GM19324 (cell line): ENCODE measurements at regions not wholly inside any gene's neighbourhood (a gene's known extent, or its start where the extent isn't known, plus 50 kb on each side); places are given as distances from the start of the nearest gene placed in this dataset.

Experiments used
- ATAC-seq: cut with Tn5 transposase; IDR thresholded peaks from one replicate; pipeline ENCODE4 v1.9.1; 2021; ENCODE audit warnings: mild to moderate bottlenecking, moderate library complexity; ENCODE audit not compliant: unreplicated experiment, low FRiP score

DNA sequence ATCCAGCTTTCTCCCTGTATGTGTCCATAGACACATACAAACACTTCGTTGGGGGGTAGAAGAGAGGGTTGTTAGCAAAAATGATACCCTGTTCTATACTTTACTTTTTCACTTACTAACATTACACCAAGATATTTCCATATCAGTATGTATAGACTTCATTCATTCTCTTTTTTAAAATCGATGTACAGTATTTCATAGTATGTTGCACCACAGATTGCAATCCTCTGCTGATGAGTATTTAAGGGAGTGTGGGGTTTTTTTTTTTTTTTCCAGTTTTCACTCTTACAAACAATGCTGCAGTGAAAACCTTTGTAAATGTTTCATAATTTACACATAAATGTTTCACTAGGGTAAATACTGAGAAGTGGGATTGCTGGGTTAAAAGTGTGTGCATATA is 402.3 kb downstream of the LRATD1 start:
- ATAC-seq, result no peak

- no peak for ATAC-seq
These were observed 406.1 kb downstream of the LRATD1 start for GRCh38 chr2:15038366-15039364.

DNA sequence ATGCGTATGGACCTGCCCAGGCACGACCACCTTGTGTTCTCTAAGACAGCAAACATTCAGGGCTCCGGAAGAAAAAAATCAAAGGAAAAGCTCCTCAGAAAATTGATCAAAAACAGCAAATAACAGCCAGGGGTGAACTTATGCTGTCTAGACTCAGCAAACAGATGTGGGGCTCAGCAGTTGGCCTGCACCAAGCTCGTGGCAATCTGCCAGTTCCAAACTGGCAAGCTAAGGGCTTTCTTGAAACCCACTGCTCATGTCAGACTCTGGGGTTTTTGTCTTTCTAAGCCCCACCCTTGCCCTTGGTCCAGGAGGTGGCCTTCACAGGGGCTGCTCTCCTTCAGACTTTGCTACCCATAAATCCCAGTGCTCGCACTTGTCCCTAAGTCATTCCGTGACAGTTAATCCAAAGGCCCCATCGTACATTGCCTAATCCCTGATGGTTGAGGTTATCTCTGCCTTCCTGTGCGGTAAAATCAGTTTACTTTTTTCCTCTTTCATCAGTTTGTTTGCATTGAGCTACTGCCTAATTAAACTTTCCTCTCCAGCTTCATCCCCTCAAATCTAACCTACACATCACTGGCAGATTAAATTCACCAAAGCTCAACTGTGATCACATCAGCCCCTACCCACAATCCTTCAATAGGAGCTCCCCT is 408.0 kb downstream of the LRATD1 start:
- no peak for ATAC-seq

DNA sequence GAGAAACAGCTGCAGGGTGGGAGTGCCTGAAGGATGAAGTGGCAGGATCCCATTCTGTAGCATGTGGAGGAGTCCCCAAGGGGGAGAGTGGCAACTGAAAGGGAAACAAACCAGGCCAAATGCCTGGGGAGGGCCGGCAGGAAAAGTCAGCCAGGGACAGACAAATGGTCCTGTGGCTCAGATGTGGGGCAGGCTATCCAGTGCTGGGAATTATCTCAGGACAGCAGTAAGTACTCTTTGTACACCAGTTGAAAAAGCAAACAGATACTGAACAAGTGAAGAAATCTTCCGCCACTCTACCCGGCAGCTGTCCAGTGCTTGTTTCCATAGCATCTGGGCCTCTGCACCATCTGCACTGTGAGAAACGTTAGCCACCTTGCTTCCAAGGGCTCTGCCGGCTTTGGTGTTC is 408.9 kb downstream of the LRATD1 start:
- ATAC-seq, result no peak

- ATAC-seq, result no peak
These were observed 410.3 kb downstream of the LRATD1 start for GRCh38 chr2:15042801-15043217.

GRCh38 chr2:15043336-15044058 is 411.0 kb downstream of the LRATD1 start:
- ATAC-seq, result no peak

- no peak for ATAC-seq
These were observed 412.5 kb downstream of the LRATD1 start for GRCh38 chr2:15045054-15045453.

GRCh38 chr2:15047184-15047583 is 414.7 kb downstream of the LRATD1 start:
- no peak for ATAC-seq

GRCh38 chr2:15048000-15048399 is 415.5 kb downstream of the LRATD1 start:
- no peak for ATAC-seq

DNA sequence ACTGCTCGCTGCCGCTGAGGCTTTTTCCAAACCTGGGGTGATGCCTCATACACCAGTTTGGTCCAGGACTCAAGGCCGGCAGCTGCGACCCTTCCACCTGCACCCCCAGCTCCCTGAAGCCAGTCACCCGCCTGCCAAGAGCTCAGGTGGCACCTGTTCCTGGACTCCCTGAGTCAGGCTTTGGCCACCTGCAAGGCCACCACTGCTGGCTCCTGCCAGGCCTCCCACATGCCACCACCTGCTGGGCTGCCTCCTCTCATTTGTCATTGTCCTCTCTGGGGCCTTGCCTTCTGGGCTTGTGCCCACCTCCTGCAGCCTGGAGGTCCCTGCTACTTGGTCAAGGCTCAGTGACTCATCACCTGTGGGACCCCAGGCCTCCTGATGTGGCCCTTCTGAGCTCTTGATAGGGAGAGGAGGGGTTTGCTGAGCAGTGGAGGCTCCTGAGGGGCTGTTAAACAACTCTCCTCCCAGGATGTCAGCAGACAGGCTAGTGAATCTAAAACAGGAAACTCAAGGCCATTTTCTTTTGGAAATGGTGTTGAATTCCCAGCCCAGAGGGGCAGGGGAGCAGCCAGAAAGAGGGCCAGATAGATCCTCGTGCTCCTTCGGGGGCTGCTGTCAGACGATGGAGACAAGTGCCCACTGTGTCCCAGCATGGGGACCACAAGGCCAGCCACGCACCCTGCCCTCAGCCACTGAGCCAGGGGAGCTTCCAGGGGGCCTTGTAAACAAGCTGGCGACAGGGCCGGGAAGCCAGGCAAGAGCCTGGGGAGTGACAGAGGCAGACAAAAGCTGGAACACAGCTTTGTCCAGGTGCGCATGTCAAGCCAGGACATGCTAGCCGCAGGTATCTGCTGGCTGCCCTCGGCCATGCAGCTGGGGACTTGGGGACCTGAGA is 416.8 kb downstream of the LRATD1 start:
- no peak for ATAC-seq

- no peak for ATAC-seq
These were observed 418.0 kb downstream of the LRATD1 start for GRCh38 chr2:15050483-15050882.

GRCh38 chr2:15053542-15053941 is 421.0 kb downstream of the LRATD1 start:
- ATAC-seq, result no peak

DNA sequence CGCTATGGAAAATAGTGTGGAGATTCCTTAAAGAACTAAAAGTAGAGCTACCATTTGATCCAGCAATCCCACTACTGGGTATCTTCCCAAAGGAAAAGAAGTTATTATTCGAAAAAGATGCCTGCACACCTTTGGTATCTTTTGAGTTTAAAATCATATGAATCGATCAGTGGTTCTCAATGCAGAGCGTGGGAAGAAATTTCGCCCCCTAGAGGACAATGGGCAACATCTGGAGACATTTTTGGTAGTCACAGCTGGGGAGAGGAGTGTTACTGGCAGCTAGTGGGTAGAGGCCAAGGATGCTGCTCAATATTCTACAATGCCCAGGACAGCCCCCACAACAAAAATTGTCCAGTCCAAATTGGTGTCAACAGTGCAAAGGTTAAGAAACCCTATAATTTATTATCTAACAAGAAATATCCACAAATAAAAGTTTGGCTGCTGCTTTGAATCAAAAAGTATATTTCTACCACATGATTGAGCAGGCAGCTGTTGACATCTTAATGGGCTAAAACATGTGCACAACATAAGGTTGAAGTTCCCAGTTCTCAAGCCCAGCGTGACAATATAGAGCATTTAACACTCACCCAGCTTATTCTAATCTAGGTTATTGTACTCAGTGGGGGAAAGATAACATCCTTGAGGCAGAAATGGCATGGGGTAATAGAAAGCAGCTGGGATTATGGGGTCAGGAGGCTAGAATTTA is 425.7 kb downstream of the LRATD1 start:
- ATAC-seq, result no peak

DNA sequence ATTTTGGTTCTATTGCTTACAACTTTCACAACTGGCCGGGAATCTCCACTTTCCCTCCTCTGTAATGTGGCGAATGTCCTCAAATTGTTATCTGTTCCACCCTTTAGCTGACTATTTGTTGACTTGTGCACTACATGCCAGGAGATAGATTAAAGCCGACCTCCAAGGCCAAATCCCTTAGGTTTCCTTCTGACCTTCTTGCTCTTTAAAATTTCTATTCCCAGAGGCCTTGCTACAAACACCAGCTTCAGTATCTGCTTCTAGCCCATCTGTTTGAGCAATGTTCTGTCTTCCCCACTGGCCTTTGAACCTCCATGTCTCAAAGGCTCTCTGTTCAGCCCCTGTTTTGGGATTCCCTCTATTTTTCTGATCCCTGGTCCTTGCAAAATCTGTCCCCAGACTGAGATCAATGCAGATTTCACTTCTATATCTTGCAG is 426.2 kb downstream of the LRATD1 start:
- no peak for ATAC-seq

GRCh38 chr2:15059870-15060512 is 427.5 kb downstream of the LRATD1 start:
- no peak for ATAC-seq

DNA sequence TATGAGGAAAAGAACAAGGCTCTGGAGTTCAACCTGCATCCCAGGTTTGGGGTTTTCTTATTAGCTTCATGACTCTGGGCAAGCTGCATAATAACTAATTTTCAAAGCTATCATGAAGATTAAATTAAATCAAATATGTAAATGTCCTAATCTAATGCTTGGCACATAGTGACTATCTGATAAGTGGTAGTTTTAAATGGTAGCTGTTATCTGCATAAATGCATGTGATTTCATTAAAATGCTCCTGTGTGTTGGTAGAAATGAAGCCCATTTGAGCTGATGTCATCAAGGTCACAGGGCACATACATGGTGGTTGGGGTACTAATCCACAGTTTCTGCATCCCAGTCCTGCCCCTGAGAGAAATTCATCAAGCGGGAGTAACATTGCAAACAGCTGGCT is 428.8 kb downstream of the LRATD1 start:
- ATAC-seq, result no peak

DNA sequence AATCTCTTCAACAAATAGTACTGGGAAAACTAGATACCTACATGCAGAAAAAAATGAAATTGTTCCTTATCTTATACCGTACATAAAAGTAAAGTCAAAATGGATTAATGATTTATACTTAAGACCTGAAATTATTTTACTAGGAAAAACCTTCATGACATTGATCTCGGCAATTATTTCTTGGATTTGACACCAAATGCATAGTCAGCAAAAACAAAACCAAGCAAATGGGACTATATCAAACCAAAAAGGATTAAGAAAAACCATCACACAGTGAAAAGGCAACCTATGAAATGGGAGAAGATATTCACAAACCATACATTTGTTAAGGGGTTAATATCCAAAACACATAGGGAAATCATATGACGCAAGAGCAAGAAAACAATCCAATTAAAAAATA is 433.6 kb downstream of the LRATD1 start:
- no peak for ATAC-seq

- ATAC-seq, result no peak
These were observed 436.6 kb downstream of the LRATD1 start for GRCh38 chr2:15069149-15069548.

GRCh38 chr2:15072836-15073235 is 440.3 kb downstream of the LRATD1 start:
- no peak for ATAC-seq
